ENCODE measurements at regions not wholly inside any gene's neighbourhood (a gene's known extent, or its start where the extent isn't known, plus 50 kb on each side); places are given as distances from the start of the nearest gene placed in this dataset.
"Not testable (repeated sequence)": the region's sequence is repeated elsewhere in the genome, so short reads cannot be mapped to it uniquely, and the experiment has no call there.

- no peak for DNase-seq (ENCODE audit: low read depth)
Observed at GRCh38 chr7:46934198-46934825, 647.6 kb downstream of the TNS3 start.

GRCh38 chr7:46933596-46933995 is 648.3 kb downstream of the TNS3 start:
- no peak for DNase-seq (ENCODE audit: low read depth)

DNA sequence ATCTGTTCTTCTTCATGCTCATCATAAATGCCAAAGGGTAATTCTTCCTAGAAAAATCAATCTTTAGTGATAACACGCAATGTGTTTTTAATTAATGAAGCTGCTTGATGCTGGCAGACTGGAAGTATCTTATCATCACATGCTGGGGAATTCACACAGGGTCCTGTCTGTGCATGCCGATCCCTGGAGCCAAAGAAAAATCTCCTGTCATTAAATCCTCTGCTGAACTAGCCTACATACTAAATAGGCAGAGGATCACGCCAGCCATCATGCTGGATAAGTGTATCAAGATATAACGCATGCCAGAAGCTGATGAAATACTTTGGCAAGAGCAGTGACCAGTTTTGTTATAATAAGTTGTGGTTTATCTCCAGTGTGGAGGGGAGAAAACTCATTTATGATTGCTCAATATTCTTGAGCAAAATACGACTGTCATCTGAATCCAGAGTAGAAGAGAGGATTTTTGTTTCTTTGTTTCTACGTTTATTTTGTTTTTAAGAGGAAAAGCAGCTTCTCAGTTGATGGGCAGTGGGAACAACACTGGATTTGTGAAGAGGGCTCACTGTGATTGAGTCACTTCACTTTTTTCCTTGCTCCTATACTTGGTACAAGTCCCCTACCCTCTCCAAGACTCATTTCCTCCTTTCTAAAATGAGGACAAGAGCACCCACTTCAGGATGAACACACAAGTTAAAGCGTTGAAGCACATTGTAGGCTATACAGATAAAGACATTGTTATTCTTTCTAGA is 649.1 kb downstream of the TNS3 start:
- DNase-seq (ENCODE audit: low read depth) = no peak

DNA sequence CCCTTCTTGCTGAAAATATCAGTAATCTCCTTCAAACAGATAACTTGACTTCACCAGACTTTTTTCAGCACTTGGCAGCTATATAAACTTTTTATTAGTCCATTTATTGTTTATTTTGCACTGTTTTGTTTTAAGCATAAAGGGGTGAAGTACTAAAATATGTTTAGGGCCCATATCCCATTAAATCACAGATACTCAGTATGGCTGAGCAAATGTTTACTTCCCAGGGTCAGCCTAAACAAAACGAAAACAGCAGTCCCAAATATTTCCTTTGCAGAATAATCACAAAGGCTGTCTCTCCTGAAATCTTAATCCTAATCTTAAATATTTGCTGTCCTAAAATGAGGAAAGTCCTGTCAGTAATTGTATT is 649.6 kb downstream of the TNS3 start:
- DNase-seq (ENCODE audit: low read depth) = no peak

DNA sequence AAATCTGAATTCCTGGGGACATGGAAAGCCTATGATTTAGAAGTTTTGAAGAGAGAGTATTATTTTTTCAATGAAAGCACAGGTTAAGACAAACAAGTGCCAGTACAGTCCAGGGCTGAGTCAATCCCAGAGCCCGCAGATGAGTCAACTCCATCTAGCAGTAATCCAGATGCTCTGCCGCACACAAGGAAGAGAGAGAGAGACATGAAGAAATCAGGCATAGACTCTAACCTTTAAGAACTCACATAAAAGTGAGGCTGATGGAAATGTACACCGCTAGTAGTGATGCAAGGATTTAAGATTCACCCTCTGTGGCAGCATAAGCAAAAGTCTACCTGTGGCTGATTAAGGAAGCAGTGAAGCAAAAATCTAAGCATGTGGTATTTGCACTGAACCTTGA is 651.5 kb downstream of the TNS3 start:
- DNase-seq (ENCODE audit: low read depth) = no peak

DNA sequence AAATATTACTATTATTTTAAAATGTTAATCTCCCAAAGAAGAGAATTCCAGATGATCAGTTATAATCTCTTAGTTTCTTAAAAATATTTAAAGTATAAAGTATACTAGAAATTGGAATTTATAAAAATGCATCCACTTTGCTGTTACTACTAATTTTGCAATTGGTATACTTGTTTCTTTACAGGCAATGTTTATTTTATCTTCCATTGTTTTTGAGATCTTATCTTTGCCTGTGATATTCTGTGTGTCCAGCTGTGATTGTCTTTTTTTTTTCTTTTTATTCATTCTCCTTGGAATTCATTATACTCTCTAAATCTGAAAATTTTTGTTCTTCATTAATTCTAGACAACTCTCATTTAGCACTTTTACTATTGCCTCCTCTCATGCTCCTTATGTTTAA is 652.6 kb downstream of the TNS3 start:
- no peak for DNase-seq (ENCODE audit: low read depth)

DNA sequence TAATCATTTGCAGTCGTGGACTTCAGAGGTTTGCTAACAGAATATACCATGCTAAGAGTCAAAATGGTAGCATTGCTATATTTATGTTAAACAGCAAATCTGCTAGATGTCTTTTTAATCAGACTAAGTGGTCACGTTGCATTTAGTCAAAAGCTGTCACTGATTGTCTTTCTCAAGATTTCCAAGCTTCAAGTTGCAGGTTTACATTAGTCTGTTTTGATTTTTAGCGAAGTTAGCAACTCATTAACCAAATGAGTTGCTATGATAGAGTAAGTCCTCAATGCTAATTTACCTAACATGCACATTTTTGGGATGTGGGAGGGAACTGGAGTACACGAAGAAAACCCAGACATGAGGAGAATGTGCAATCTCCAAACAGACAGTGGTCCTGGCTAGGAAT is 653.2 kb downstream of the TNS3 start:
- no peak for DNase-seq (ENCODE audit: low read depth)

DNA sequence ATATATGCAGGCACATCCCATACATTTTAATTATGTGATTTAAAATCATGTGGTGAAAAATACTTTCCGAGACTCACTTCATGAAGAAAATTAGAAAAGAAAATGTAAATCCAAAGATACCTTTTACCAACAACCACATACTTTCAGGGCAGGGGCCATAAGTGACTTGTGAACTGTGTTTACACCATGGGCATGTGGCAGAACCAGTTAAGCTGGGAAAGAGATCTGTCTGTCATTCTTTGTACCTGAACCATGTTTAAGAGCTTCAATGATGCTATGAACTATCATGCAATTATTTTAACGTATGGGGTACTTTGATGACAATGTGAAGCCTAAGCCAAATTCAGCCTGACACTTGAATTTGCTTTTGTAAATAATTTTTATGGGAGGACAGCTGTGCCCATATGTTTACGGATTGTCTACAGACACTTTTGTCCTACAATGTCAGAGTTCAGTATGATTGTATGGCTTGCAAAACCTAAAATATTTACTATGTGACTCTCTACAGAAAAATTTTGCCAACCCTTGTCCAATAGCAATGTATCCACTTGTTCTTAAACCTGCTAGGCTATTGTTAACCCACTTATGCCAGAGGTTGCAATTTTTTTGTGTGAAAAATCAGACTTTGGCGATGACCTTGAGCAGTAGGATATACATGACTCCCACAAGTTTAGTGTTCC is 654.6 kb downstream of the TNS3 start:
- no peak for DNase-seq (ENCODE audit: low read depth)

DNA sequence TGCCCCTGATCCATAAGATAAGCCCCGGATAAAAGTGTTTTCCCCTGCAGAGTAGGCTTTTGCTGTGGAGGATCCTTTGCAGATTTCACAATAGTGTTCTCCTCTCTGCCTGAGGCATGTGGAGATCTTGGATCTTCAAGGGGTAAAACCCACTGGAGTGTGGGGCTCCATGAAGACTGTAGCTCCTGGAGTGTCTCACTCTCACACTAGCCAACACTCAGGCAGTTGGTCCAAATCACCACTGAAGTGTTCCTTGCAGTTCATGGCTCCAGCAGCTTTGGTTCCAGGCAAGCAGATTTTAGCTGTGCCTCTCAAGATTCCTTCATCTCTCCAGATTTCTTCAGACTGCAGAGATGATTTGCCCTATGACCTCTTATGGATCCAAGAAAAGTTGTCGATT is 665.3 kb downstream of the TNS3 start:
- DNase-seq (ENCODE audit: low read depth) = no peak

DNA sequence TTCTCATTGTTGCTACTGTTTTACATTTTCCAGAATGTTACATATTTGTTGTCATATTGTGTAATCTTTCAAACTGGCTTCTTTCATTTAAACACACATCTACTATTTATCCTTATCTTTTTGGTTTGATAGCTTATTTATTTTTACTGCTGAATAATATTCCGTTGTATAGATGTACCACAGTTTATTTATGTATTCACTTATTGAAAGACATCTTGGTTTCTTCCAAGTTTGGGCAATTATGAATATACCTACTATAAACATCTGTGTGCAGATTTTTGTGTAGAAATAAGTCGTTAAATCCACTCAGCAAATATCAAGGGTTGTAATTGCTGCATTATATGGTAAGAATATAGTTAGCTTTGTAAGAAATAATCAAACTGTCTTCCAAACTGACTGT is 669.2 kb downstream of the TNS3 start:
- no peak for DNase-seq (ENCODE audit: low read depth)

DNA sequence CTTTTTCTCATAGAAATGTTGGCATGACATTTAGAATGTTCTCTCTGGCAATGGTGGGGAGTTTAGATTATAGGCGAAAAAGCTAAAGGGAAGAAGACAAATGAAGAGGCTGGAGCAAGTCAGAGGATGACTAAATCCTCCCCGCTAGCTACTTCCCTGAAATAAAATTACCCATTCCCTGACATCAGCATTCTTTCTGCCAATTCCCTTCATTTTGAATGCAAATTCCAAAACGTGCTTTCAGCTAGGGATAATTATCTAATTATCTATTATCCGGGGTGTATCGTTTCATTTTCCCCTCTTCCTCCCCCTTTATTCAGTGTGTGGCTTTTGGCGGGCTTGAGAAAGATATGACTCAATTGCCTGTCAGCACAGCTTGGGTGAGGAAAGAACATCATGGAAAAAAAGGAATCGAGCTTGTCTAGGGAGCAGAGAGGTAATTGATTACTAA is 672.3 kb downstream of the TNS3 start:
- DNase-seq (ENCODE audit: low read depth) = no peak

DNA sequence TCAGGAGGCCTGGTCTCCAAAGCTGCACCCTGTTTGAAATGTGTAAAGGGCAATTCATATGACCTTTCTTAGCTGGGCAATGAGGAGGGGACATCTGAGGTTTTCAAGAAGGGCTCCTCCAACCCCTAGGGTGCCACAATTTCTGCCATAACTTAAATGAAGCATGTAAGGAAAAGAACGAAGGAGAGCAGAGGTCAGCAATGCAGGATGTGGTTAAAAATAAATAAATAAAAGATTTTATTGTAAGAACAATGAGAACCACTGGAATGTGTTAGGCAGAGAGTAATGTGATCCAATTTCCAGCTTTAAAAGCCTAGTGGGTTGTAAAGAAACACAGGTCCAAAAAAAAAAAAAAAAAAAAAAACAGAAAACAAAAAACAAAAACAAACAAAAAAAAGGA is 673.1 kb downstream of the TNS3 start:
- no peak for DNase-seq (ENCODE audit: low read depth)

DNA sequence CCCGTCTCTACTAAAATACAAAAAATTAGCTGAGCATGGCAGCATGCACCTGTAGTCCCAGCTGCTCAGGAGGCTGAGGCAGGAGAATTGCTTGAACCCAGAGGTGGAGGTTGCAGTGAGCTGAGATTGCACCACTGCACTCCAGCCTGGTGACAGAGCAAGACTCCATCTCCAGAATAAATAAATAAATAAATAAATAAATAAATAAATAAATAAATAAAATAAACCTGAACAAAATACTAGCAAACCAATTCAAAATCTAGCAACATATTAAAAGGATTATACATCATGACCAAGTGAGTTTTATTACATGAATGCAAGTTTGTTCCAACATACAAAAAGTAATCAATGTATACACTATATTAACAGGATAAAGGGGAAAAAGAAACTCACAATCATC is 677.4 kb downstream of the TNS3 start:
- DNase-seq (ENCODE audit: low read depth) = not testable (repeated sequence)

DNA sequence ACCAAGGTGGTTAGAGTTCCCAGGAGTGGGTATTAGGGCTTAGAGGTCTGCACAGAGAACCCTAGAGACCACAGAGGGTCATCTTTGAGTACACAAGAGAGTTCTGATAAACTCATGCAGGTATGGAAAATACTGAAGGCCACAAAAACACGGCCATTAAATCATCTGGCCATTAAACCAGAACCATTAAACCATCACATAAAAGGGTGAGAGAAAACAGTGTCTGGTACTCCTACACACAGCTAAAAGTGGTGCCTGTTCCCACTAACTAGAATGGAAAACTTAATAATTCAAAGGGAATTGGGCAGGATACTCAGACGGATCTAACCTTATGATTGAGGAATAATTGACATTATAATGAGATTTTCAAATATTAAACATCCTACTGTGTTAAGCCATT is 679.4 kb downstream of the TNS3 start:
- no peak for DNase-seq (ENCODE audit: low read depth)

GRCh38 chr7:46900312-46901263 is 681.3 kb downstream of the TNS3 start:
- no peak for DNase-seq (ENCODE audit: low read depth)

DNA sequence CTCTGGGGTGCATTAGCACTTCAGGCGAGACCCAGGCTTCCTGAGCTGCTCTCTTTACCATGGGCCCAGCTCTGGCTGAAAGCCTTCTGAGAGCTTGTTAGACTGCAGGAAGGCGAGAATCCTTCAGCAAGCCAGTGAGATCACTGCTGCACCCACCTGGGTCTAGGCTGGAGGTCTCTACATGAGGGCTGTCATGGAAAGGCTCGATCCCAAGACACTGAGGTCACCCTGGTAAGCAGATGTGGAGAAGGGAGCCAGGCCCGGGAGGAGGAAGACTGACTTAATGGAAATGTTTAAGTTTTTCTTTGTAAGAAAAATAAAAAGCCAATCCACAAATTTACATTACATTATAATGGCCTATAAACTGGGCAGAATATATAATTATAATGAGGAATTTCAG is 684.5 kb downstream of the TNS3 start:
- DNase-seq (ENCODE audit: low read depth) = no peak

DNA sequence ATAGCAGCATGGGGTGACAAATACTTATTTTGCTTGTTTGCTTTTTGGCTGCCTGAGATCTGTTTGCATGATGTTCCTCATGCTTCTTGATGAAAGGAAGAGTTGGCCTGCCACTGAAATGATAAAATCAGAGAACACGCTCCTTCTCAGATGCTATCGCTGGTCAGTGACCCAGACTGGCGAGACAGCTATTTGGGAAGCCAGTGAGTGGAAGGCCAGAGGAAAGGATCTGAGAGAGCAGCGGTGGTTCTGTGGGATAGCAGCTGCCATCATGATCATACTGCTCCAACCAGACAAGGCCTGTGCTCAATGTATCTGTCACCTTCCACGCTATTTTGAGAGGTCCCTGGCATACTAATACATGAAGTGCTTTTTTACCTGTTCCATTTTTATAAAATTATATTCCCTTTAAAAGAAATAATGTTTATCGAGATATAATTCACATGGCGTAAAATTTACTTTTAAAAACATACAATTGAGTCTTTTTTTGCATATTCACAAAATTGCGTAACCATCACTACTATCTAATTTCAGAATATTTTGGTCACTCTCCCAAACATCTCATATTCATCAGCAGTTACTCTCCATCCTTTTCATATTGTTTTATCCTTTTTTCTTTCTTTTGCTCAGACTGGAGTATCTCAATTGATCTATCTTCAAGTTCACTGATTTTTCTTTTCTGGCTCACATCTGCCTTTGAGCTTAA is 695.1 kb downstream of the TNS3 start:
- no peak for DNase-seq (ENCODE audit: low read depth)

GRCh38 chr7:46885167-46885566 is 696.7 kb downstream of the TNS3 start:
- no peak for DNase-seq (ENCODE audit: low read depth)

DNA sequence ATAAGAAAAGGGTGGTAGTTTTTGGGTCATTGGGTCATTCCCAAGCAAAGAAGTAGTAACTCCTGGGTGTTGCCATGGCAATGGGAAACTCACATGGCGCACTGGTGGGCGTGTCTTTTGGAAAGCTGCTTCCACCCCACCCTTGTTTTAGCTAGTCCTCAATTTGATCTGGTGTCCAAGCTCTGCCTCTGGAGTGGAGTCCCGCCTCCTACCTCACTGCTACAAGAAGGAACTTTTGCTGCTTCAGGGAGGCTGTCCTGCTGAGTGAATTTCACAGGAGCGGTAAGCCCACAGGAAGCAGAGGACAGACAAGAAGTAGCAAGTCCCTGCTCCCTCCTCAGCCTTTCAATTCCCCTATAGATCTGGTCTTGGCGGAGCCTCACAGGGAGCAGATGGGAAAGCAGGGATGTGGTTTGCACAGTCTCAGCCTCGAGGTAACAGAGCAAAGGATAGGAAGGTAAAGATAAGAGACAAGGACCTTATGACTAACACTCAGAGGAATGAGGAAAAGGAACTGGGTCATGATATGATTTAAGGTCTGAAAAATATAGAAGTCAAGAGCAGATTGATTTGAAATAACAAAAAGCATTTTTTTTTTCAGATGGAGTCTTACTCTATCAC is 700.3 kb downstream of the TNS3 start:
- DNase-seq (ENCODE audit: low read depth) = no peak

- DNase-seq (ENCODE audit: low read depth) = no peak
Observed at GRCh38 chr7:46880508-46881196, 701.3 kb downstream of the TNS3 start.

- DNase-seq (ENCODE audit: low read depth) = no peak
Observed at GRCh38 chr7:46879783-46880182, 702.1 kb downstream of the TNS3 start.
